Cerebellar nuclear complex (tissue), 1 donor: ENCODE measurements at regions not wholly inside any gene's neighbourhood (a gene's known extent, or its start where the extent isn't known, plus 50 kb on each side); places are given as distances from the start of the nearest gene placed in this dataset.
"Not testable (repeated sequence)": the region's sequence is repeated elsewhere in the genome, so short reads cannot be mapped to it uniquely, and the experiment has no call there.

Experiments
- DNase-seq, 2 experiments: peaks; one replicate each; lab custom pipeline; 2025; lab: John Stamatoyannopoulos, UW

DNA sequence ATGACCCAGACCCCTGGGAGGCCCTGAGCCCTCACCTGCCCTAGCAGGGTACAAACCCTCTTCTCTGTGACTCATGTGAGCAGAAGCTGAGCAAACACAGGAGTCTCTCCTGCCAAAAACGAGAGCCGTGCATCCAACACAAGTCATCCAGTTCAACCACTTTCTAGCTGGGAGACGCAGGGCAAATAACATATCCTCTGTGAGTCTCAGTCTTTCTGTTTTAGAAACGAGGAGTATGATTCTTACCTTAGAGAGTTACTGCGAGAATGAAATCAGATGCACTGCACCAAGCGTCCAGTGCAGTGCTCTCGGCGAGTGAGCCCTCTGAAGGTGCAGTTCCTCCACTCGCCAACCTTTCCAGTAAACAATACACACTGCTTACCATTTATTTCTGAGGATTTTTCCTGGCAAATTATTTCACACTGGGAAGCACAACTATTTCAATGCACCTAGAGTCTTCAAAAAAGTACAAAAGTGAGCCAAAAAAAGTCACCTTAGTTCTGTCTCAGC lies 331.8 kb upstream of the MYT1L start:
- no peak for DNase-seq

DNA sequence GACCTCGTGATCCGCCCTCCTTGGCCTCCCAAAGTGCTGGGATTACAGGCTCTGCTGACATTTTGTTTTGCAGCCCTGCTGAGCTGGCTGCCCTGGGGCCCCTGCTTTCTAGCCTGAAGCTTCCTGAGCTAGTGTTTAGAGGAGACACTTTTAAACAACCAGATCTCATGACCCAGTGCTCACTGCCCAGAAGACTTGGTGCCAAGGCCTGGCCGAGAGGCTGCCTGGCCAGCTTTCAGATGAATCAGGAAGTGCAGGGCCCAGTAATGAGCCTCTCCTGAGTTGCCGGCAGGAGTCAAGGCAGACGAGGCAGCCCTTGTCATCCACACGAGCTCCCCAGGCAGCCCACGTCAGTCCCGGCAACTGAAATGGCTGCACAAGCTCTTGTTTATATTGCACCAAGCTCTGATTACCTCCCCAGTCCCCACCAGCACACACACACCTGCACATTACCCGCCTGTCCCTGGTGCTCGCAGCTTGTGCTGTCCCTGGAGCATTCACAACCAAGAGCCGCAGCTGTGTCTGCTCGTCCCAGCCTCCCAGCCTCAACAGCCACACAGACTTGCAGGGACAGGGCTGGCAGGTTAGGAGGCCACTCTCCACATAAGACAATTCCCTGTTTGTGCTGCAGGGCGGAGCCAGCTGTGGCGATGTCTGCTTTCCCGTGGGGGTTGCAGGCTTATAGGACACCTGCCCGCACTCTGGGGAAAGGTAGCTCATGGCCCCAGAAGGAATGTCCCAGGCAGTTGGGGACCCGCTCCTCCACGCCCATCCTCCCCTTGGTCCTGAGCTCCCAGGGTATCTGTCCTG lies 331.2 kb upstream of the MYT1L start:
- DNase-seq = peak; percentile 2 to 37

DNA sequence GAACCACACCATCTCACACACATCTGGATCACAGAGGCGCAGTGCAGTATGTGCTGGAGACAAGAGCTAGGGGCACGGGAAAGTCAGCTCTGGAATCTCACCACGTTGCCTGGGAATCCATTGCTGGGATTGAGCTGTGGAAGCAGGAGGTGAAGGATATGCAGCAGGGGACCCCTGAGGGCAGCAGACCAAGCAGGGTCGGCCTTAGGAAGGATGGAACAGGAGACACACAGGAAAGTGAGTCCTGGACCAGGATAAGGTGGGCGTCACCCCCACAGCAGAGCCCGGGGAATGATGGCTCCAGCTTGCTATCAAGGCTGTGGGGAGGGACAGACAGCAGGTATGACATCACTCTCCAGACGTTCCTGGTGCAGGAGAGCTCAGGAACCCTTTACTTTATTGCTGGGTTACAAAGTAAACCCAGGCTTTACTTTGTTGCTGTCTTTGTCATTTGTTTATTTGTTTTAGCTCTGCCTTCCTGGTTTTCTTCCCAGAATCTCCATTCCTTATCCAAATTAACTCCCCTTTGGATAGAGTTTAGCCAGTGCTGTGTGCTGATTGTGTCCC lies 329.8 kb upstream of the MYT1L start:
- no peak for DNase-seq

DNA sequence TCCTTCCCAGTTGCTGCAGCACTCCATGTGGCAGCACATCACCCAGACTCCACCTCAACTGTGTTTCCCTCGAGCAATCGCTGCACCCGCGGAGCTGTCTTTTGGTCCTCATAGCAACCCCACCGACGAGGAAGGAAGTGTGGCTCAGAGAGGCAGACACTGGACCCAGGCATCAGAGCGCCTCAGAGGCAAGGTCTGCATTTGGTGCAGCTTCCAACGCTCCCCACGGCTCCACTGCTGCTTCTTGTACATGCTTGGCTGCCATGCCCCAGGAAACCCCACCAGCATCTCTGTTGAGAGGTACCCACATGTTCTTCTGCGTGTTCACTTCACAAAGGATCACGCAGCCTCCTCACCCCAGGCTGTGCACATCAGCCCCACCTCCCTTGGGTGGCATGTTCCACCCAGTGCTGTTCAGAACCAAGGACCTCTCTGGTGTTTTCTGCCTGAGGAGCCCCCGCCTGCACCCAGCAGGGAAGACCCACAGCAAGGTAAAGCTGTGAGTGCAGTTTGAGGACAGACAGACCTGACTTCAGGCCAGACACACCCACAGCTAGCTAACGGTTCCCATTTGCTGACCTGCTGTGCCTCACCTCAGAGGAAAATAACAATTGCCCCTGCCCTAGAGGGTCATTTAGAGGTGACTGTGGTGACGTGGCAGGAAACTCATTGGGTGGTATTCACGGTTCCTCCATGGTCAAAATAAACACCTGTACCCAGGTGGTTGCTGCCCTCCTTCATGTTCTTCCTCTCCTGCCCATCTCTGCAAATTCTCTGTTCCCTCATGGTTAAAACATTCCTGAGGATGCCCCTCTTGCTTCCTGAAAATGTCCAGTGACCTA lies 326.3 kb upstream of the MYT1L start:
- DNase-seq = no peak

DNA sequence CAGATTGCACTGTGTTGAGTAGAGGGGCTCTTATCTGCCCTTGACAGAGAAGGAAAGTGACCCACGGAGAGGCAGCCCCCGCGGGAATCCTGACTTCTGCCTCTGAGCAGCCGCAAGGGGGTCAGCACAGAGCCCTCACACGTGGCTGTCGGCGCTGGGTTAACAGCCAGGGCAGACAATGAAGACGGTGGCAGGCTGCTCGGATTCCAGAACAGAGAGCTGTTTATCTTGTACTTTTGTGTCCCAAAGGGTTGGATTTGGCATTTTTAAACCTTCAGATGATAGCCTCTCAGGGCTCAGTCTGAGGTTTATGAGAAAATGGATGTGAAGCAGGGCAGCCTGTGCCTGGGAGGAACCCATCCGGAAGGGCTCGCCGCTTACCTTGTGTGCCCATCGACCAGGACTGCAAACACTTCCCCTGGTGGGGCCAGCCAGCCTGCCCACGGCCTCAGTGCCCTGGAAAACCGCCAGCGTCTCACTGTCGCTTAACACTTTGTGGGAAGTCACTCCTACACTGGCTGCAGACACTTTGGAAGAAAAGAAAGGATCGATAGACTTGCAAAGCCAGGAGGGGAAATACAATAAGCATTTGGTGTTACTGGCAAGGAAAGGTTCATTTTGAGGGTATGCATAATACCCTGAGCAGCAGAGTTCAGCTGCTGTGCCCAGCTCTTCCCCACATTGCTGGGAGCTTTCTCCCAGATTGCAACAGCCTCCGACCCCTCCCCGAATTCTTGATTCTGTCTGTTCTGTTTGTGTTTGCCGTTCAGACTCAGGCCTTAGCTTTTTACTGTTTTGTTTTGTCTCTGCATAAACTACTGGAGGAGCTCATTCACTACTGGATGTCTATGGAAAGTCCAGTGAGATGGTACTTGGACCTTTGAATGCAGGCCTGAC lies 325.3 kb upstream of the MYT1L start:
- no peak for DNase-seq

DNA sequence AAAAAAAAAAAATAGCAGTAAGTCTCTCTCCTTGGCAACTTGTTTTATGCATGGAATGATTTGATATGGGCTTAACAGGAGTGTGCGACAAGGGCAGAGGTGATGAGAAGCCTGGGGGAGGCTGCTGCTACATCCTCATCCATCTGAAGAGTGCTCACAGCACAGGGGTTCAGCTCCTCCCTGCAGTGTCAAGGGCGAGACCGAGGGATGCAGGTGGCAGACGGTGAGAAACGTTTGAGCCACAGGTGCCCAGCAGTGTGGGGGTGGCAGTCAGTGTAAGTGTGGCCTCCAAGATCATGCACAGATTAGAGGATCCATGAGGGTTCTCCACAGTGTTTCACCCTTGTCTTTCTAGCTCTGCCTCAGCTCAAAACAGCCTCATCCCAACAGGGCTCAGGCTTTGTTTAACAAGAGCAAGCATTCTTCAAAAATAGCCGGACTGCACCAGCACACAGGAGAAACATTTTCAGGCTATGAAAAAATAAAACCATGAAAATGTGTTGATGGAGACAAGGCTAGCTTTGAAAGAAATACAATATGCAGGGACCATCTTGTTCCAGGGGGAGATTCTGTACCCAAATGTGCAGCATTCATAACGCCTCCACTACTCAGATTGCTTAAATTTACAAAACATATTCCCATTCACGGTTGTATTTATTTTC lies 324.5 kb upstream of the MYT1L start:
- DNase-seq = no peak

DNA sequence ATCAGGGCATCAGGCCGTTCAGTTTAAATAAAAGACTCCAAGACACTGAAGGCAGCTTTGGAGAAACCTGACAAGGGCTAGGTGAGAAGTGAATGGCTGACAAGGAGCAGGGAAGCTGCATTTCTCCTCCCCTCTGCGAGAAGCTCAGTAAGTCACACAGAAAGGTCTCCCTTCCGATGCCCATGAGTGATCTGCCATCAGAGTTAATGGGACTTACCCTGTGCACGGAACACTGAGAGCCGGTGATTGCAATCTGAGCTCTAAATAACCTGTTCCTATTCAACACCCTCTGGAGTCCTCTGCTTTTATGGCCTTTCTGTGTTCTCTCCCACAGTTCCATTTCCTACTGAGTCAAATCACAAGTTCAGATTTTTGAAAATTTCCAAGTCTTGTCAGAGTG lies 322.2 kb upstream of the MYT1L start:
- no peak for DNase-seq

DNA sequence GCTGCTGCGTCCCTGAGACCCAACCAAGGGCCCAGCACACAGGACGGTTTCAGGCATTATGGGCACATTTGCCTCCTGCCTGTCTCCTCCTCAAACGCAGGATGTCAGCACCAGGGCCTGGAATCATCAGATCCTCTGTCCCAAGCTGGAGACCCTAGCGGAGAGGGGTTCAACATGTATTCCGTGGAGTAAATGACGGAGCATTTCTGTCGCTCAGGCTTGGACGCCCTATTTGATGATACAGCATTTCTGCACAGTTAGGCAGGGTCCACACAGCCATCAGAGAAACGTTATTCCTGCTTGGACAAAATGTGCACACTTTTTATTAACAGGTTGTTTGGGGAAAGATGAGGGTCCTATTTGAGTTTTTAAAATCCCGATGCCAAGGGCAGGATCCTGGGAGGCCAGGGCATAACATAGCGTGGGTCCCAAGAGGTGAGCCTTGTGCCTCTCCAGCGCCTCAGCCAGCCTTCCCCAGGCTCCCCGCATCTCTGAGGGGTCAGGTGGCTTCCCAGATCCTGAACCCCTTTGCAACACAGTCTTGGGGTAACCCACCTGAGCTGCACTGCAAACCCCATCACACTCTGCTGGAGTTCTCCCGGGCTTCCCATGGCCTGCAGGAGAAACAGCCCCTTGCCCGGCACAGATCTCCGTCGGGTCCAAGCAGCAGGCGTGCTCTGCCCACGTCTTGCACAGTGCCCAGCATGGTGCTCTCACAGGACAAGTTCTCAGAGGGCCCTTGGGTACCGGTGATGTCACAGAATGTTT lies 319.7 kb upstream of the MYT1L start:
- no peak for DNase-seq

DNA sequence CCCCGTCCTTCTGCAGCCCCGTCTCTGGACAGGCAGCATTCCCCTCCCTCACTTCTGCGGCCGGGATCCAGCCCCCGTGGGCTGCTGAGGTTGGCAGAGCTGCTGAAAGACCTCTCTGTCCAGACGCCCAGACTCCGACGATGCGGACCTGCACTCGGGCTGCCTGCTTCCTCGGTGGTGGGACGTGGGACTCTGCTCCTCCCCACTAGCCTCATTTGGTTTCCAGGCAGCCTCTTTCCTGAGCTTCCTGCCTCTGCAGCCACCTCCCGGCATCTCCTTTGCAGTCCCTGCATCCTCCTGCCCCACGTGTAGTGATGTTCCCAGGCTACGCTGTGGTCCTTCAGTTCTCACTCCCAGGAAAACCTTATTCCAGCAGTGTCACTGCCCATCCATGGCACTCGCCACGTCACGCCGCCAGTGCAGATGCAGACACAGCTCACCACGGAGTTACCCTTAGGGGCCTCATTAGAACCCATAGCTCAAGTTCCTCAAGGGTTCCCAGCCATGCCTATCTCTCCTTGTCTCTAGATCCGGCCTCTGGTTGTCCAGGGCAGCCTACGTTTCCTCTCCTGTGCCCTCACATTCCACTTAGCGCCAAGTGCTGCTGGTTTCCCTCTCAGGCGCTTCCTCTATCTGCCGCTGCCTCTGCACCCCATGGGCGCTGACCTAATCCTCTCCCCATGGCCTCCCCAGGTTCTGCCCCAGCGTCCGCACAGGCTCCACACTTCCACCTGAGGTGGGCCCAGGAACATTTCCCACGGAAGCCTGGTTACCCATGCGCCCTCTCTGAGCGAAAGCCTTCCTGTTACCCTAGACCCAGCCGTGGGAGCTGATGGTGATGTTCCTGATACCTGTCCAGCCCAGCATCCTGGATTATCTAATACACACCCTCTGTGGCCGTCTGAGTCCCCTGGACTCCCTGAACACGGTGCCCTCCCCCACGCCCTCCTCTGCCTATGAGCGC lies 318.3 kb upstream of the MYT1L start:
- DNase-seq = no peak

DNA sequence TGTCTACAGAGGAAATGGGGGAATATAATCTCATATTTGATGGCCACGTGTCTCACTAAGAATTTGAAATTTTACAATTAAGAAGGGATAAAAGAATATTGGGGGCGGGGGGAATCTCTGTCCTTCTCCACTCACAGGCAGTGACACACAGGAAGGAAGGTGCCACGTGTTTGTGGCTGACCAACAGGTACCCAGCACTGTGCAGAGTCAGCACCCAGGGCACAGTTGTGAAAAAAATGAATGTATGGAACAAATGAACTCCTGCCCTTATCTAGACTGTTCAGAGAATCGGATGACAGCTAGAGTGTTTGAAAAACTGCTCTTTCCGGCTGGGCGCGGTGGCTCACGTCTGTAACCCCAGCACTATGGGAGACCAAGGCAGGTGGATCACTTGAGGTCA lies 317.0 kb upstream of the MYT1L start:
- DNase-seq = no peak

DNA sequence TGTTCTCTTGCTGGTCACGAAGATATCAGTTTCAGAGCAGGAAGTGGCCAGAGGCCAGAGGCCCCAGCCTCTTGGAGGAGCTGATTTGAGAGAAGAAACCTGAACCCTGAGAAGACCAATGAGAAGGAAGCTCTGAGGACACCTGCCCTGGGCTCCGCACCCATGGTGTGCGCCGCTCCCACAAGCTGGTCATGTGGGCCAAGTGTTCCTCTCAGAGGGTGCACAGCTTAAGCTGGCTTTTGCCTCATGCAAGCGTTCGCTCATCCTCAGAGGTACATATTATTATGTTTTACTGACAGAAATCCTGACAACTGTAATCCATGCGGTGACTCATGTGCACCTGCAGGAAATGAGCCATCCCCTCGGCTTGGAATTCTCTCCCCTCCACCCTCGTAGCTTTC lies 316.1 kb upstream of the MYT1L start:
- no peak for DNase-seq

DNA sequence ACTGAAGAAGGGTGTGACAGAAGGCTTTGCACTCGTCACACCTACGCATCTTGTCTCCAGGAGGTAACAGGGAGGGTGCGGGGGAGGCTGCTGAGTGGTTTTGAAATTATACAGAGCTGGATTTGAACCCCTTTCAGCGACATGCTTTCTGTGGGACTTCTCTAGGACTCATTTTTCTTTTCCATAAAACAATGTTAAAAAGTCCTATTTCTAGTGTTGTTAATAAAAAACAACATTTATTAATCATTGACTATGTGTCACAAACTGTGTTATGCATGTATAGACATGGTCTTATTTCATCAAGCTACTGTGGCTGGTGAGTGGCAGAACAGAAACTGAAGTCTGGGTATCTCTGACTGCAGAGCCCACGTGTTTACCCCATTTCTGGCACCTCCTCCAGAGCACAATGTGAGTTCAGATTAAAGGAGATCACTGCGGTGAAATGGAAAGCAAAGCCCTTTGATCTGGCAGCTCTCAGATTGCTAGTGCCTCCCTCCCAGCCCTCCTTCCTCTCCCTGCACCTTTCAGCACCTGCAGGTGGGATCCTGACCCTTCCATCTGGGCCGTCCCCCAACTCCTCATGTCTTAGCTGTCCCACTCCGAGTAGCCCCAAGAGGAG lies 315.5 kb upstream of the MYT1L start:
- no peak for DNase-seq

DNA sequence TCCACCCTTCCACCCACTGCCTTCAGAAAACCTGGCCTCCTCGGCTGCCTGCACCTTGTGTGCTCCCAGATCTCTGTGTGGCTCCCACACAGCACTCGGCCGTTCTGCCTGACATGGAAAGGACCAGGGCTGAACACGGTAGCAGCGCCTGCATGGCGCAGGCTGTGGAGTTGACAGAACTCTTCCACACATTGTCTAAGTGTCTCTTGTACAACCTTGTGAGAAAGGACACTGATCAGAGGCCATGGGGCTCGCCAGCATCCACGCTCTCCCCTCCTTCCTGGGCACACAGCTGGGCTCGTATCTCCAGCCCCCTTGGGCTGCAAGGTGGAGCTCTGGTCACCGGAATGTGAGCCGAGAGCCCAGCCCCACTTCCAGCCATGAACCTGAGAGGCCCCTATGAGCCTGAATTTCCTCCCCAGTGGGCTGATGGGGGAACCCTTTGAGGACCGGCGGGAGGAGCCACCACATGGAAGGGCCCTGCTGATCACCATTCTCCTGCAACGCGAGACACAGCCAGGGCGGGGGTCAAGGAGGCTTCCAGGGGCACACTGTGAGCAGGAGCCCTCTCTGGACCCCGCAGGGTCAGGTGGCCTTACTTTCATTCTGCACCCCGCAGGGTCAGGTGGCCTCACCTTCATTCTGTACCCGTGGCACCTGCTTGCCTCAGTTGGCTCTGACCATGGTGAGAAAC lies 314.2 kb upstream of the MYT1L start:
- DNase-seq = no peak

DNA sequence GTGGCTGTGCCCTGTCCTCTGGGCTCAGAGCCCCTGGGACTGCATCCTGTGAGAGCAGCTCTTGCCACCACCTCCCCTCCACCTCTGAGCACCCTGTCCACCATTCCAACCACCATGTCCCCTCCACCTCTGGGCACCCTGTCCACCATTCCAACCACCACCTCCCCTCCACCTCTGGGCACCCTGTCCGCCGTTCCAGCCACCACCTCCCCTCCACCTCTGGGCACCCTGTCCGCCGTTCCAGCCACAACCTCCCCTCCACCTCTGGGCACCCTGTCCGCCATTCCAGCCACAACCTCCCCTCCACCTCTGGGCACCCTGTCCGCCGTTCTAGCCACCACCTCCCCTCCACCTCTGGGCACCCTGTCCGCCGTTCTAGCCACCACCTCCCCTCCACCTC lies 313.7 kb upstream of the MYT1L start:
- DNase-seq = not testable (repeated sequence)

DNA sequence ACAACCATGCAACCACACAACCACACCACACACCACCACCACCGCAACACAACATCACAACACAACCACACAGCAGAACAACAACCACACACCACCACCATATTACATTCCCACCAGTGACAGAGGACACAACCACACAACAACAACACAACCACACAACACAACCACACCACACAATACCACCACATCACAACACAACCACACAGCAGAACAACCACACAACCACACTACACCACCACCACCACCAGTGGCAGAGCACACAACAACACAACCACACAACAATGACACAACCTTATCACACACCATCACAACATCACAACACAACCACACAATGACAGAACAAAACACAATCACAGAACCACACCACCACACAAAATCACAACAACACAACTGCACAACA lies 313.0 kb upstream of the MYT1L start:
- no peak for DNase-seq

DNA sequence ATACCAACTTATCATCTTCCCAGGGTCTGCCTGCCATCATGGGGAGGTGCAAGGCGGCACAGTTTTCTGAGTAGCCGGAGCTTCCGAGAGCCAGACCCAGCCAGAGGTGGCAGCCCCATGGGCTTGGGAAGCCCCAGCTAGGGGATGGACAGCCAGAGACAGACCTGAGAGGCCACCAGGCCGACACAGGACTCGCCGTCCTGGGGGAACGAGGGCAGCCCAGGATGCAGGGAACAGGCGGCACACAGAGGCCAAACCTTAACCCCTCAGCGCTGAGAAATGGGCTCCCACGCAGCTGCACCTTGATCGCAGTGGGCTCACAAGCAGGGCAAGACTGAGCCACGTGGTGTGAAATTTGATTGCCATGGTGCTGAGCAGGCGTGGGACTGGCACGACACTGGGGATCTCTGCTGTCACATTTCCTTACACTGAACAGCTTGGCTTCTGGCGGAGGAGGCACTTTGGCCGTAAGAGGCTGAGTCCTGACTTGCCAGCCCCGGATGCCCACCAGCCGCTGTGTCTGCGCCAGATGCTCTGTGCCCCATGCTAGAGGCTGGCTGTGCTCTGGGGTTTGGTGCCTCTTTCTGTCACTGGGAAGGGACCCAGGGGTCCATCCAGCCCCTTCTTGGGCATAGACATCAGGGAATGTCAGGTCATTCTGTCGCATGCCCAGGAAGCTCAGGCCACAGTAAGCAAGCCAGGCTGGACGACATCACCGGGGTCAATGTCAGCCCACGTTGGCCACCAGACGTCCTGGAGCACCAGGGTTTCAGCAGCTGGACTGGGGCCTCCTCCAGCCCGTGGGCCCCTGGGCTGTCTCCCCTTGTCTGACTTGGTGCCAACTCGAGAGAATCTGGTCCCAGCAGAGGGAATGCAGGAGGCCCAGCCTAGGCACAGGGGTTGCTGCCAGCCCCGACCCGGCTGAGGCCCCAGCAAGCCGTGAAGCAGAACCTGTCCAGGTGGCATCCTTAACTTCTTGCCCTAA lies 312.1 kb upstream of the MYT1L start:
- DNase-seq = no peak
